ENCODE measurements at regions not wholly inside any gene's neighbourhood (a gene's known extent, or its start where the extent isn't known, plus 50 kb on each side); places are given as distances from the start of the nearest gene placed in this dataset.

GRCh38 chr1:19010995-19011844 is 54.7 kb upstream of the IFFO2 start (continued):
- TF ChIP-seq SNAPC5 (CRISPR knock-in tag; IDR thresholded peaks at IDR 0.05; ENCODE audit: borderline replicate concordance), result no peak
- TF ChIP-seq ZC3H4 (CRISPR knock-in tag; IDR thresholded peaks at IDR 0.05; ENCODE audit: borderline replicate concordance), result no peak
- no peak for TF ChIP-seq AGO2 (optimal IDR thresholded peaks at IDR 0.05; ENCODE audit: low read depth, low read length)
- no peak for TF ChIP-seq IRF9 (CRISPR knock-in tag; IDR thresholded peaks at IDR 0.05; ENCODE audit: borderline replicate concordance)
- TF ChIP-seq ZSCAN20 (CRISPR knock-in tag; IDR thresholded peaks at IDR 0.05; ENCODE audit: borderline replicate concordance), result no peak
- TF ChIP-seq SPEN (CRISPR knock-in tag; IDR thresholded peaks at IDR 0.05; ENCODE audit: low read depth), result 0 out of 2 replicates have a peak, but pooled peaks have one; percentile 0
- TF ChIP-seq ZNF674 (CRISPR knock-in tag; IDR thresholded peaks at IDR 0.05; ENCODE audit: low read depth), result no peak
- no peak for TF ChIP-seq MEIS2 (CRISPR knock-in tag; IDR thresholded peaks at IDR 0.05)
- TF ChIP-seq FOXK2 (IDR thresholded peaks at IDR 0.05), result no peak
- TF ChIP-seq ZNF143 (CRISPR knock-in tag; IDR thresholded peaks at IDR 0.05), result no peak
- no peak for TF ChIP-seq ZNF10 (CRISPR knock-in tag; IDR thresholded peaks at IDR 0.05; ENCODE audit: borderline replicate concordance, low read depth)
- peak; percentile 50; the same call in 1 of the 2 replicates for TF ChIP-seq ZNF503 (CRISPR knock-in tag; IDR thresholded peaks at IDR 0.05)
- TF ChIP-seq ZNF777 (CRISPR knock-in tag; IDR thresholded peaks at IDR 0.05), result 0 out of 2 replicates have a peak, but pooled peaks have one; percentile 14
- no peak for TF ChIP-seq TBP (CRISPR knock-in tag; IDR thresholded peaks at IDR 0.05)
- peak; percentile 89 for TF ChIP-seq PPARG (CRISPR knock-in tag; conservative IDR thresholded peaks at IDR 0.05)
- peak; percentile 50; the same call in 1 of the 2 replicates for TF ChIP-seq SOX5 (CRISPR knock-in tag; IDR thresholded peaks at IDR 0.05; ENCODE audit: borderline replicate concordance)
- no peak for TF ChIP-seq ZNF446 (CRISPR knock-in tag; IDR thresholded peaks at IDR 0.05)
- no peak for TF ChIP-seq FOXO4 (CRISPR knock-in tag; conservative IDR thresholded peaks at IDR 0.05)
- TF ChIP-seq DPF2 (CRISPR knock-in tag; IDR thresholded peaks at IDR 0.05; ENCODE audit: borderline replicate concordance, low read depth), result peak; percentile 39; the same call in 1 of the 2 replicates
- no peak for TF ChIP-seq BHLHE40 (IDR thresholded peaks at IDR 0.05; ENCODE audit: low read length)
- no peak for TF ChIP-seq ZNF766 (CRISPR knock-in tag; IDR thresholded peaks at IDR 0.05; ENCODE audit: borderline replicate concordance)
- no peak for TF ChIP-seq ZEB1 (IDR thresholded peaks at IDR 0.05; ENCODE audit: insufficient replicate concordance, low read depth)
- TF ChIP-seq ZBTB7A (CRISPR knock-in tag; IDR thresholded peaks at IDR 0.05), result no peak
- no peak for TF ChIP-seq SIN3B (IDR thresholded peaks at IDR 0.05; ENCODE audit: low read length)
- TF ChIP-seq STAG1 (CRISPR knock-in tag; IDR thresholded peaks at IDR 0.05), result peak; percentile 23; the same call in 1 of the 2 replicates

Measured in HepG2 (cell line).